Type B pancreatic cell (in vitro differentiated cells): ENCODE measurements at regions not wholly inside any gene's neighbourhood (a gene's known extent, or its start where the extent isn't known, plus 50 kb on each side); places are given as distances from the start of the nearest gene placed in this dataset.

ENCODE experiments used
- DNase-seq: peaks from one replicate; pipeline ENCODE4 v3.0.0; 2021; ENCODE audit warnings: mixed read lengths; ENCODE audit not compliant: unreplicated experiment; ENCODE audit errors: extremely low spot score
- H3K27ac Mint-ChIP-seq: 2 replicates; pipeline ENCODE4 v1.8.0; 2021; ENCODE audit warnings: mild to moderate bottlenecking, mixed read lengths
- H3K27me3 Mint-ChIP-seq: 2 replicates; pipeline ENCODE4 v1.8.0; 2021; ENCODE audit warnings: mixed read lengths
- H3K36me3 Mint-ChIP-seq: 2 replicates; pipeline ENCODE4 v1.8.0; 2021; ENCODE audit warnings: mixed read lengths
- H3K4me1 Mint-ChIP-seq: one replicate; pipeline ENCODE4 v1.8.0; 2021; ENCODE audit warnings: mixed read lengths; ENCODE audit not compliant: unreplicated experiment
- H3K4me3 Mint-ChIP-seq: 2 replicates; pipeline ENCODE4 v1.8.0; 2021; ENCODE audit warnings: mild to moderate bottlenecking, mixed read lengths
- H3K9me3 Mint-ChIP-seq: 2 replicates; pipeline ENCODE4 v1.8.0; 2021; ENCODE audit warnings: mixed read lengths
- TF ChIP-seq, protein P1 (sequence below): fragments of 200-600 bp; sonication (generic); conservative IDR thresholded peaks from 2 replicates; pipeline ENCODE4 v1.5.0; 2021; ENCODE audit warnings: antibody characterized with exemption, mild to moderate bottlenecking

DNA sequence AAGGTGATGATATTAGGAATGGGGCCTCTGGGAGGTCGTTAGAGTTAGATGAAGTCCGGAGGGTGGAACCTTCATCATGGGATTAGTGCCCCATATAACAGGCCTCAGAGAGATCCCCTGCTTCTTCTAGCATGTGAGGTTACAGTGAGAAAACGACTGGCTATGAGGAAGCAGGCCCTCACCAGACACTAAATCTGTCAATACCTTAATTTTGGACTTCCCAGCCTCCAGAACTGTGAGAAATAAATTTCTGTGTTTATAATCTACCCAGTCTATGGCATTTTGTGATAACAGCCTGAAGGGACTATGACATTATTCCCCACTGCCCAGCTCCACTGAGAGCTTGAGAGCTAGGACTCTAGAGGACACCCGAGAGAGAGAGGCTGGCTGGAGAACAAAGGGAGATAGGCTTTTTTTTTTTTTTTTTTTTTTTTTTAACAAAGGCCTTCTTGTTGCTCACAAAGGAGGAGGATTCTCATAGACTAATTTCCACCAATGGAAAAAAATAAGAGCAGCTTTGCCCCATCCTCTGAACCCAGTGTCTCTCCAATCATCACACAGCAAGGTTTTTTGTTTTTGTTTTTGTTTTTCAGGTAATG is 87.8 kb upstream of the EEA1 start:
- H3K27ac Mint-ChIP-seq, result peak overlapping the region; percentile 91
- no peaks in the 10 kb centered on the region for H3K36me3 Mint-ChIP-seq
- H3K4me1 Mint-ChIP-seq, result peaks cover 49% of the 10 kb centered on the region
- H3K27me3 Mint-ChIP-seq, result no peaks in the 10 kb centered on the region
- TF ChIP-seq, protein P1, sequence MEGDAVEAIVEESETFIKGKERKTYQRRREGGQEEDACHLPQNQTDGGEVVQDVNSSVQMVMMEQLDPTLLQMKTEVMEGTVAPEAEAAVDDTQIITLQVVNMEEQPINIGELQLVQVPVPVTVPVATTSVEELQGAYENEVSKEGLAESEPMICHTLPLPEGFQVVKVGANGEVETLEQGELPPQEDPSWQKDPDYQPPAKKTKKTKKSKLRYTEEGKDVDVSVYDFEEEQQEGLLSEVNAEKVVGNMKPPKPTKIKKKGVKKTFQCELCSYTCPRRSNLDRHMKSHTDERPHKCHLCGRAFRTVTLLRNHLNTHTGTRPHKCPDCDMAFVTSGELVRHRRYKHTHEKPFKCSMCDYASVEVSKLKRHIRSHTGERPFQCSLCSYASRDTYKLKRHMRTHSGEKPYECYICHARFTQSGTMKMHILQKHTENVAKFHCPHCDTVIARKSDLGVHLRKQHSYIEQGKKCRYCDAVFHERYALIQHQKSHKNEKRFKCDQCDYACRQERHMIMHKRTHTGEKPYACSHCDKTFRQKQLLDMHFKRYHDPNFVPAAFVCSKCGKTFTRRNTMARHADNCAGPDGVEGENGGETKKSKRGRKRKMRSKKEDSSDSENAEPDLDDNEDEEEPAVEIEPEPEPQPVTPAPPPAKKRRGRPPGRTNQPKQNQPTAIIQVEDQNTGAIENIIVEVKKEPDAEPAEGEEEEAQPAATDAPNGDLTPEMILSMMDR, result no peak
- peak overlapping the region; percentile 27 for H3K4me3 Mint-ChIP-seq
- peaks cover 5% of the 10 kb centered on the region for H3K9me3 Mint-ChIP-seq
- DNase-seq, result no peak

DNA sequence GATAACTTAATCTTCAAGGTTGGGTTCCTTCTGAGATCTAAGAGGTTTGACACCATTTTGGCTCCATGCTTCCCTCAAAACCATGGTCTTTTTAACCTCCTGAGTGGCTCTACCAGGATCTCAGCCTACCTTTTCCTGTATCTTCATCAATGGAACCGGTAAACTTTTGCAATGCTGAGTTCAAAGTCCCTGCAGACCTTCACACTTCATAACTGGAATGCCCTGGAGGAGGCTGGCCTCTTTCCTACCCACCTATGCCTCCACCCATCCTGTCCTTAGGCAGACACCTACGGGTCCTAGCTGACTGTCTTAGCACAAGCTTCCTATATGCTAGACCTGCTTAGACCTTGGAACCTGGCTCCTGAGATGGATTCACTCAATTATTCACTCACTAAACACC is 89.5 kb upstream of the EEA1 start:
- Mint-ChIP-seq H3K36me3 (no peaks in the 10 kb centered on the region), H3K4me1 (peaks cover 49% of the 10 kb centered on the region), H3K9me3 (peaks cover 5% of the 10 kb centered on the region), H3K27me3 (no peaks in the 10 kb centered on the region), H3K27ac (peak overlapping the region; percentile 93), H3K4me3 (no peak overlapping the region)
- TF ChIP-seq, protein P1, result no peak
- no peak for DNase-seq

DNA sequence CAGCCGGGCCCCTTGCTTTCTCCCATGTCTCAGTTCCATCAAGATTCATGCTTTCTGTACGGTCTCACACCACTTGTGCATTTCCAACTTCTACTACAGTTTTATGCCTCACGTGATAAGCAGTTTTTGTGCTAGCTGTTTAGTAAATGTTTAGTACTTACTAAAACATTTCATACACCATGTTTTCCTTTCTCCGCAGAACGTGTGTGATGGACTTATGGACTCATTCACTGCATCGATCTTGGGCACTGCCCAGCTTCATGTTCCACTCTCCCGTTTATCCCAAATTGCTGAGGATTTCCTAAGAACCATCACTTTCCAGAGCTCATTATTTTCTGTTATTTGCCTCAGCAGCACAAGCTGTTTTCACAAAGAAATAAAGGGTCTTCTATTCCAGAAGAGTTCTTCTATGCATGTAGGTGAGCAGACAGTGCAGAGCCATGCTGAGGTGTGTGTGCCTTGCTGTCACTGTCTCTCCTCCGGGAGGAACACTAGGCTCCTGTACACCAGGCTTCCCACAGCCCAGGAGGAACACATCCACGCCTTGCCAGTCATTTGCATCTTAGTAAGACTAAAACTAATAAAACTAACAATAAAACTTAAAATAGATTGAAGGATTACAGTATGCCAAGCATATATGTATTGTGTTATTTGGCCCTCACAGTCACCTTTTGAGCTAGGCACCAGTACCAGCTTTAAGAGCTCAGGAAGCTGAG is 90.3 kb upstream of the EEA1 start:
- Mint-ChIP-seq H3K4me3 (peak overlapping the region; percentile 13), H3K36me3 (no peaks in the 10 kb centered on the region), H3K4me1 (peaks cover 46% of the 10 kb centered on the region), H3K27ac (peak overlapping the region; percentile 93), H3K27me3 (no peaks in the 10 kb centered on the region), H3K9me3 (peaks cover 5% of the 10 kb centered on the region)
- no peak for DNase-seq
- TF ChIP-seq, protein P1, result no peak

DNA sequence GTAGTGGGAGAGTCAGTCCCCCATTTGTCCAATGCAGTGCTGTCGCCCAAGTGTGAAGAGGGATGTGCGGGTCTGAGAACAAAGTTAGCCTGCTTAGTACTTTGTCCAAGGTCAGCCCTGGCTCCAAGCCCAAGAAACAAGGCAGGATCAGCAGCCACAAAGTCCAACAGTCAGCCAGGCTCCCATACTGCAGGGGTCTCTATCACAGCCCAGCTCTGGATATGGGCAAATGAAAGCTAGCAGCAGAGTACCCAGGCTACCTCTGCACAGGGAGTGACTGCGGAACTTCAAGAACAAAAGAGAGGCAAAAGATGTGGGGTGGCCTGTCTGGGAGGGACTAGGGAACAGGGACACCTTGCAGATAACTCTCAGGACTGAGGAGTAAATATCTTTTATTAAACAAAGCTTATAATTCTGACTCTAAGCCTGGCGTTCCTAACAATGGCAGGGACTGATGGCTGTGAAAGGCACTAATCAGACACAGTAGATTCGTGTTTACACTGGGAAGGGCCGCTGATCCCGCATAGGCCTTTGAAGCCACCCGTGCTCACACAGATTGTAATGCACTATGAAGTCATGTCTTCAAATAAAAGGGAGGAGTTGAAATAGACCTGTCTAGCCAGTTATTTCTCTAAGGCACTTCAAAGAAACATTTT is 91.0 kb upstream of the EEA1 start:
- H3K4me3 Mint-ChIP-seq, result peak overlapping the region; percentile 68

More for the DNA sequence above, 91.0 kb upstream of the EEA1 start:
- Mint-ChIP-seq H3K36me3 (no peaks in the 10 kb centered on the region), H3K9me3 (peaks cover 5% of the 10 kb centered on the region), H3K4me1 (peaks cover 42% of the 10 kb centered on the region), H3K27ac (peak overlapping the region; percentile 93), H3K27me3 (no peaks in the 10 kb centered on the region)
- TF ChIP-seq, protein P1, result no peak
- DNase-seq, result no peak
